GM21619 (cell line): ENCODE measurements at regions not wholly inside any gene's neighbourhood (a gene's known extent, or its start where the extent isn't known, plus 50 kb on each side); places are given as distances from the start of the nearest gene placed in this dataset.
"Not testable (repeated sequence)": the region's sequence is repeated elsewhere in the genome, so short reads cannot be mapped to it uniquely, and the experiment has no call there.

Source experiments
- ATAC-seq: cut with Tn5 transposase; IDR thresholded peaks from one replicate; pipeline ENCODE4 v1.9.1; 2021; ENCODE audit not compliant: unreplicated experiment

DNA sequence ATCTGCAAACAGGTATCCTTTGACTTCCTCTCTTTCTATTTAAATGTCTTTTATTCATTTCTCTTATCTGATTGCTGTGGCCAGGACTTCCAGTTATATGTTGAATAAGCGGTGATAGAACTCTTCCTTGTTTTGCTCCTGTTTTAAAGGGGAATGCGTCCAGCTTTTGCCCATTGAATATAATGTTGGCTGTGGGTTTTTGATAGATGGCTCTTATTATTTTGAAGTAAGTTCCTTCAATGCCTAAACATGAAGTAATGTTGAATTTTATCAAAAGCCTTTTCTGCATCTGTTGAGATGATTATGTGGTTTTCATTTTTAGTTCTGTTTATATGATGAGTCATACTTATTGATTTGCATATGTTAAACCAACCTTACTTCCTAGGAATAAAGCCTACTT, 300.5 kb upstream of the CTNND2 start:
- ATAC-seq, result no peak

GRCh38 chr5:12193536-12193935, 289.3 kb upstream of the CTNND2 start:
- no peak for ATAC-seq

GRCh38 chr5:12183003-12183402, 278.8 kb upstream of the CTNND2 start:
- ATAC-seq, result no peak

DNA sequence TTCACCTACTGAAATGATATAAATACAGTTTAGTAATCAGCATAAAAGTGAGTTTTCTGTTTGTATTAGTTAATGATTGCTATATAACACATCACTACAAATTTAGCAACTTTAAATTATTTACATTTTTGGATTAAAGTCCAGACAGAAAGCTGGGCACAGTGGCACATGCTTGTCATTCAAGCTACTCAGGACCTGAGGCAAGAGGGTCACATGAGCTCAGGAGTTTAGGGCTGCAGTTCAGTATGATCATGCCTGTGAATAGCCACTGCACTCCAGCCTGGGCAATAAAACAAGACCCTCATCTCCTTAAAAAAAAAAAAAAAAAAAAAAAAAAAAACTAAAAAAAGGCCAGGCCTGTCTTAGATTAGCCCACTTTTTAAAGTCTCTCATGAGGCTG, 273.6 kb upstream of the CTNND2 start:
- no peak for ATAC-seq

- ATAC-seq, result no peak
These were observed 273.0 kb upstream of the CTNND2 start for GRCh38 chr5:12177225-12177624.

DNA sequence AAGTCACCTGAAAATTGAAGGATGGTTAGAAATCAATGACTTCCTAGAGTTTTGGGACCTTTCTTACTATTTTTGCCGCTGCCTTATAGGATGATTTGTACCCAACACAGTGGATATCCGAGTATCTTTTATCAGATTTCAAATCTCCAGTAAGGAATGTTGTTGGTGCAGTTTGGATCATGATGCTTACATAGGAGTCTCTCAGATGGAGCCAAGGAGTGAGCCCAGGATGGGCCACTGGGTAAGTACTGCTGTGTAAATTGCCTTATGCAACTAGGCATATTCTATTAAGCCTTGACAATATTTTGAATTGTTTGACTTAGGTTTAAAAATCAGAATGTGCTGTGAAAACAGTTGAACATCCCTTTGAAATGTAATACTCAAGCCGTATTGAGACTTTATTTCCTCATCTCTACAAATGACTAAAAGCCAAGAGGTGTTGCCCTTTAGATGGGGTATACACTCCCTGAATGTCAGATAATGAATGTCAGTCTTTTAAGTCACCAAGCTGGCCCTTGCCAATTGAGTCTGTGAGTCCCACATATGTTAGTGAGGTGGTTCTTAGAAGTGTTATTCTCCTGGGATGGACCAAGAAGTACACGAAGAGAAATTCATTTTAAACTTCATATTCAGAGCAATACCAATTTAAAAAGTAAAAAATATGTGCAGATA, 271.8 kb upstream of the CTNND2 start:
- no peak for ATAC-seq

GRCh38 chr5:12174734-12175133, 270.5 kb upstream of the CTNND2 start:
- no peak for ATAC-seq

- ATAC-seq, result no peak
These were observed 265.3 kb upstream of the CTNND2 start for GRCh38 chr5:12169536-12169935.

DNA sequence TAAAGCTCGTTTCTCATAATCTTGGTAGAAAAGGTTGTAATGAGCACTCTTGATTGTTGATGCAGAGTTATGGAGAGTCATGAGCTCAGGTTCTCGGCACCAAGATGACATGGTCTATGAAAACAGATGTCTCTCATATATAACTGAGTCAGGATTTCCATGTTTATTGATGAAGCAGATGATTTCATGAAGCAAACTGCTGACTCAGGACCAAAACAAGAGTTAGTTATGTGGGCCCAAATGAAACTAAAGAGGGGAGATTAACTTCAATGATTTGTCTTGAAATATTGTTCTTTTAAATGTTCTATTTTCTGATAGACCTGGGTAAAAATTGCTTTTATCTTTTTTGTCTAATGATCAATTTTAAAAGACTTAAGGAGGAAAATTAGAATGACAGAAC, 258.6 kb upstream of the CTNND2 start:
- ATAC-seq, result no peak

DNA sequence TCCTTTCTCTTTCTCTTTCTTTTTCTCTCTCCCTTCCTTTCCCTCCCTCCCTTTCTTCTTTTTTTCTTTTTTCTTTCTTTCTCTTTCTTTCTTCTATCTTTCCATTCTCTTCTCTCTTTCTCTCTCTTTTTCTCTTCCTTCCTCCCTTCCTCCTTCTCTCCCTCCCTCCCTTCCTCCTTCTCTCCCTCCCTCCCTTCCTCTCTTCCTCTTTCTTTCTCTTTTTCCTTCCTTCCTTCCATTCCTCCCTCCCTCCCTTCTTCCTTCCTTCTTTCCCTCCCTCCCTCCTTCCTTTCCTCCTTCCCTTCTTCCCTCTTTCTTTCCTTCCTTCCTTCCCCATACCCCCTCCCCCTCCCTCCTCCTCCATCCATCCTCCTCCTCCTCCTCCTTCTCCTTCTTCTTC, 243.3 kb upstream of the CTNND2 start:
- ATAC-seq, result no peak

GRCh38 chr5:12141496-12141895, 237.2 kb upstream of the CTNND2 start:
- ATAC-seq, result no peak

GRCh38 chr5:12133520-12133919, 229.3 kb upstream of the CTNND2 start:
- ATAC-seq, result no peak

GRCh38 chr5:12131020-12131419, 226.8 kb upstream of the CTNND2 start:
- ATAC-seq, result not testable (repeated sequence)

DNA sequence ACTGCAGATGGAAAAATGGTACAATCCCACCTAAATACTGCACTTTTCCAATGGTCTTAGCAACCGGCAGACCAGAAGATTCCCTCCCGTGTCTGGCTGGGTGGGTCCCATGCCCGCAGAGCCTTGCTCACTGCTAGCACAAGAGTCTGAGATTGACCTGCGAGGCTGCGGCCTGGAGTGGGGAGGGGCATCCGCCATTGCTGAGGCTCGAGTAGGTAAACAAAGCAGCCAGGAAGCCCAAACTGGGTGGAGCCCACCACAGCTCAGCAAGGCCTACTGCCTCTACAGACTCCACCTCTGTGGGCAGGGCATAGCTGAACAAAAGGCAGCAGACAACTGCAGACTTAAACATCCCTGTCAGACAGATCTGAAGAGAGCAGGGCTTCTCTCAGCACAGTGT, 221.6 kb upstream of the CTNND2 start:
- ATAC-seq, result no peak

GRCh38 chr5:12119657-12120056, 215.4 kb upstream of the CTNND2 start:
- ATAC-seq, result no peak

DNA sequence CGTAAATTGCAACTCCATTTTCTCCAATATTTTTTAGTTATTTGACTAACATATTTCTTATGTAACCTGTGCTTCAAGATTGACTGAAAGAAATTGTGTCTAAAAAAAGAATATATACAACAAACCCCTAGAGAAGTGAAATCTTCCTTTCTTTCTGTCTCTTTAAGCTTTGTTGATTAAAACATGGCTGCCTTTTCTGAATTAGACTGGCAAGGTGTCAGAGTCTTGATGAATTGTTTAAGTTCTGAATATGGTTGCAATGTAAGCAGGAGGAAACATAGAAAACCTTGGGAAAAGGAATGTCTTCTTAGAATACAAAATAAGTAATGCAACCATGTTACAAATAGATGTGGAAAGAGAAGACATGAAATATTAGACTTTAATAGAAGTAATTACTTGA, 209.8 kb upstream of the CTNND2 start:
- no peak for ATAC-seq

- no peak for ATAC-seq
These were observed 208.8 kb upstream of the CTNND2 start for GRCh38 chr5:12113062-12113461.

DNA sequence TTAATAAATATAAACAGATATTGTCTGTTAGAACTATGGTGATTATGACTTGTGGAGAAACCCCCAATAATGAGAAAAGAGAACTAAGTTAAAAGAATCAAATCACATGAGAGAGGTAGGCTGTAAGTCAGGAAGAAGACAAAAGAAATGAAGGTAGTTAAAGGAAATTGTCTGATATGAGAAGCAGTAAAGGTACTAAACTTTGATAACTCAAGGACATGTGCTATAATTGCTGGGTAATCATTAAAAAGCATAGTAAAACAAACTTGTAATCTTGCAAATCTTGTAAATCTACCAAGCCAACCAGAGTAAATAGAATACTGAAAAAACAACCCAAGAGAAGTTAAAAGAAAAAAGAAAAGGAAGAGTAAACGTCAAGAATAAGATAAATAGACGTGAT, 207.0 kb upstream of the CTNND2 start:
- ATAC-seq, result no peak

- ATAC-seq, result no peak
These were observed 206.4 kb upstream of the CTNND2 start for GRCh38 chr5:12110629-12111028.

GRCh38 chr5:12109075-12109688, 204.9 kb upstream of the CTNND2 start:
- ATAC-seq, result no peak

DNA sequence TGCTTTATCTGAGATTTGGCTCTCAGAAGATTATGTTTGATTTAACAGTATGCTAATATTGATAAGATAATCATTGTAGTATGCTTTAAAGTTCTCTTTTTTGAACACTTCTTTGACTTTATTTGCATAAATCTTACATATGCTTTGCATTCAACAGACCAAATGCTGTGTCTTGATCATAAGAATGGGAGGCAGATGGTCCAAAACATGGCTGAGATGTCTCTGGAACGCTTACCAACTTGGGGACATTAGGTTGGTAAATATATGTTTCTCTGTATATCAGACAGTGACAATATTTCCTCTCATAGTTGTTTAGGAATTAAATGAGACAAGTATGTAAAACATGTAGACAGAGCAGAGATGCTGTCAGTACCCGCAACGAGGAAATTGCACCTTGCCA, 197.9 kb upstream of the CTNND2 start:
- ATAC-seq, result no peak

DNA sequence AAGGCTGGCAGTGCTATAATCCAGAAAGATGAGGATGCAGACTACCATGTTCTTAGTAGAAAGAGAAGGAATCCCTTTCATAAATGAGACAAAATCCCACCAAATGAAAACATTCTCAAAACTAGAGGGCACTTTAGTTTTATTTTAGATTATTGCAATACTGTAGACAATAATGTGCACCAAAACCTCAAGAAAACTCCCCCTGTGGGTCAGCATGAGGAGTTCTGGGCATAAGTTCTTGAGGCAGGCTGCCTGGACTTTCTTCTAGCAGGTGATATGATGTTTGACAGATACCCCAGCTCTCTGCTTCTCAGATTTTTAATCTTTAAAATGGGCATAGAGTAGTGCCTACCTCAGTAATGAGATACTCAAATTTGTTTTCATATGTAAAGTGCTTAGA, 196.3 kb upstream of the CTNND2 start:
- no peak for ATAC-seq

- no peak for ATAC-seq
These were observed 195.1 kb upstream of the CTNND2 start for GRCh38 chr5:12099296-12099695.
